D721Med (cell line): ENCODE measurements at regions not wholly inside any gene's neighbourhood (a gene's known extent, or its start where the extent isn't known, plus 50 kb on each side); places are given as distances from the start of the nearest gene placed in this dataset.
A peak's percentile ranks its signal among the peaks of the same experiment; 100 is the strongest.
"Not testable (repeated sequence)": the region's sequence is repeated elsewhere in the genome, so short reads cannot be mapped to it uniquely, and the experiment has no call there.

ENCODE experiments used
- DNase-seq: peaks from one replicate; pipeline ENCODE4 v3.0.0; 2011; ENCODE audit warnings: low spot score; ENCODE audit not compliant: insufficient read length
- FAIRE-seq: peaks from 2 replicates; lab custom pipeline; 2011; peaks lifted over from hg19 to GRCh38; lab: Jason Lieb, UNC
- TF ChIP-seq, protein P1 (sequence below): IDR thresholded peaks from 2 replicates; pipeline ENCODE4 v1.5.1; 2012; ENCODE audit warnings: mild to moderate bottlenecking, control low read depth; ENCODE audit not compliant: insufficient read depth; ENCODE audit errors: missing control alignments

DNA sequence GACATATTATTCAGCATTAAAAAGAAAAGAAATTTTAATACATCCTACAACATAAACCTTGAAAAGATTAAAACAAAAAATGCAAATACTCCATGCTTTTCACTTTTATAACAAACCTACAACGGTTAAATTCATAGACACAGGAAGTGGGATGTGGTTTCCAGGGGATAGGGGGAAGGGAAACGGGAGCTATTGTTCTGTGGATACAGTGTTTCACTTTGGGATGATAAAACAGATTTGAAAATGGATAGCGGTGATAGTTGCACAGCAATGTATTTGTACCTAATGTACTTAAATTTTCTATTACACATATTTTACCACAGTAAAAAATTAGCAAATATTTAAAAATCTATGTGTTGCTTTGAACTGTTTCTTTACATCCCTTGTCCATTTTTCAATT is 368.0 kb downstream of the CDY2B start:
- FAIRE-seq = not testable (repeated sequence)

DNA sequence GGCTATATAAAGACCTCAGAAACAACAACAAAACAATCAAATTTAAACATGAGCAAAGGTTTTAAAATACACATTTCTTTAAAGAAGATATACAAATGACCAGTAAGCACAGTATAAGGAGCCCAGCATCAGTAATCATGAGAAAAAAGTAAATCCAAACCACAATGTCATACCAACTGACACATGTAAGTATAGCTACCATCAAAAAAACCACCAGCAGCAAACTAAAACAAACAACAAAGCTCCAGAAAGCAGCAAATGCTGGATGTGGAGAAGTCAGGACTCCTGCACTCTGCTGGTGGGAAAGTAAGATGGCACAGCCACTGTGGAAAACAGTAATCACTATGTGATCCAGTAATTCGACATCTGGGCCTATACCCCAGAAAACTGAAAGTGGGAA is 368.5 kb downstream of the CDY2B start:
- not testable (repeated sequence) for DNase-seq, FAIRE-seq

More for the DNA sequence above, 368.0 kb downstream of the CDY2B start:
- not testable (repeated sequence) for DNase-seq

DNA sequence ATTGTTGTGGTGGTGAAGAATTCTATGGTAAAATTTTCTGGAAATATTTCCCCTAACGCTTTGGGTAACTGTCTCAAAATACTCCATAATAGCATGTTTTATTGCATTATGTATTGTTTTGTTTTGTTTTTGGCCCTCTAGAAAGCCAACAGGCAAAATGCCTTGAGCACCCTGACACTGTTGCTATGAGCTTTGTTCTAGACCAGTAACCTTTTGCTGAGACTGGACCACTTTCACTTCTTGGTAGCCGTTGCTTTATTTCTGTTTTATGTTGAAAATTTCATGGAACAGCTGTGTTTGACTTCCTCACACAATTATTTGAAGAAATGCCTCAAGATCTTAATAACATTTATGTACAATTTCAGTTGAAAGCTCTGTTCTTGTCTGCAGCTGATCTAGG is 374.2 kb downstream of the CDY2B start:
- FAIRE-seq, DNase-seq: not testable (repeated sequence)

DNA sequence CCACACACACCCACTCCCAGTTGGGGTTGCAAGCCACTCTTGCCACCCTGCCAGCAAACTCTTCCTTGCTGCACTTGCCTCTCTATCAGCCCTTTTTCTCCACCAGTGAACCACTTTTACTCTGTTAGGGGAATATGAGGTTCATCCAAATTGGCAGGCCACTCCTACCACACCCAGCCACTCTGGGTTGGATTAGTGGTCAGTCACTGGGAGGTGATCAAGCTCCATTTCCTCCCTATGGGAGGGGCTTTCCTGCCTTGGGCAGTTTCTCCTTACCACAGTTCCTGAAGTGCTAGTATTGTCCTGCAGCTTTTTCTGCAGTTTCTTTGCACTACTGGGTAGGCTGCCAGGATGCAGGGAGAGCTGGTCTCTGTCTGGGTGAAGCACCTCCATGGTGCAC is 395.3 kb downstream of the CDY2B start:
- not testable (repeated sequence) for DNase-seq, FAIRE-seq

DNA sequence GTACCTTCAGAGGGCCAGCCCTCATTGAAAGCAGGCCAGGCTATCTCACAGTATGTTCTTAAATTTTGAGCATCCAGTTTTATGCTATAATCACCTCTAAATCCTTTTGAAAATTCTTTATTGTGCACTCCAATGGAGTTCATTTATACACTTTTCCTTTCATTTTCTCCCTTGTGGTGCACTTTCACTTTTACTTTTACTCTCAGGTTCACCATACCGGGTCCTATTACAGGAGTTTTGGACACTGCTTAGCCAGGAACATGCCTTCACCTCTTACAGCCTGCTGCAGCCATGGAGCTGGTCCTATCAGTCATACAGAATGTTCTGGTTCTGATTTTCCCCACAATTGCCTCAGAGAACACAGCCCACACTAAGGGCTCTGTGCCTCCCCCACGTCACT is 395.9 kb downstream of the CDY2B start:
- not testable (repeated sequence) for FAIRE-seq, DNase-seq

DNA sequence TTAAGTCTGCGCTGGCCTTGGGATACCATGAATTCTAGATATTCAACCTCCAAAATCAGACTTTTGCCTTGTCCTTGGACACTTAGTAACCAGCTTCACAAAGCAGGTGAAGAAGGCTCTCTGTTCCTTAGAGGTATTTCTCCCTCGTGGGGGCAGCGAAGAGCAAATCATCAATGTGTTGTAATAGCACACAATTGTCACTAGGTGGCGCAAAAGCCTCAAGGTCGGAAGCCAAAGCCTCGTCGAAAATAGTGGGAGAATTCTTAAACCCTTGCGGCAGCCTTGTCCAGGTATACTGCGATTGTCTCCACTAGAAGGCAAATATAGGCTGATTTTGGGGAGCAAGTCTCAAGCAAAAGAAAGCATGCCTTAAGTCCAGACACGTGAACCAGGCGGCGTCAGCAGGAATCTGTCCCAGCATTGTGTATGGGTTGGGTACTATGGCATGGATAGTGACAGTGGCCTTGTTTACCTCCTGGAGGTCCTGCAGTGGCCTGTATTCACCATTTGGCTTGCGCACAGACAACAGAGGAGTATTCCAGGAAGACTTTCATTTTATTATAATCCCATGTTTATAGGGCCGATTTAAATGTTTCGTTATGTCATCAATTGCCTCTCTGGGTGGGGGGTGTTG is 398.5 kb downstream of the CDY2B start:
- not testable (repeated sequence) for DNase-seq, FAIRE-seq

DNA sequence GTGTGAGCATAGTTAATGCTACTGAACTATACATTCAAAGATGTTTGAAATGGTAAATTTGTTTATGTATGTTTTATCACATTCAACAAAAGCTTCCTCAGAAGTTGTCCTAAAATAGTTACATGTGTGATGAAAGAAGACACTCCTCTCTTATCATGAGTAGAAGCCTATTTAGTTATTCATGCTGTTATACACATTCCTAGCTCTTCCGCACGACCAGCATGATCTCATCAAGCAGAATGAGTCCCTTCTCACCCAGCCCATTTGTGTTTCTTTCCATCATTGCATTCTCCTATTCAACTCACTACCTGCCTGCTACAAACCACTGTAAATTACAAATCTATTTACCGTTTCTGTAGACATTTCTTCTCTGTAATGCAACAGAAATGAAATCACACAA is 408.0 kb downstream of the CDY2B start:
- DNase-seq, FAIRE-seq: not testable (repeated sequence)

DNA sequence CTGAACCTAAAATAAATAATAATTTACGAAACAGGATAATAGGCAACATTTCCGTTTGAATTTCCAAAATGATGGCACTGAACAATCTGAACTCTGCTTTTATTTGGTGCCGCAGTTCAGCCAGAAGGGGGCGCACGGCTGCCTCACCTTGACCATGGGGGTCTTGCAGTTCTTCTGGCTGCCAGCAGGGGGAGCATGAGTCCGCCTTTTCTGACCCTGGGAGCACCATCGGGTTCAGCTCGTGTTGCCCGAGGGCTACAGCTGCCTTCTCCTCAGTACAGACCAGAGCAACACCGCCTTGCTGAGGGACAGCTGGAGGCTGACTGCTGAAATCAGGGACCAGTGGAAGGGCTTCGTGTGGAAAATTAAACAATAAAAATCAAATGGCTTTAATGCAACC is 420.3 kb downstream of the CDY2B start:
- DNase-seq, FAIRE-seq: not testable (repeated sequence)

DNA sequence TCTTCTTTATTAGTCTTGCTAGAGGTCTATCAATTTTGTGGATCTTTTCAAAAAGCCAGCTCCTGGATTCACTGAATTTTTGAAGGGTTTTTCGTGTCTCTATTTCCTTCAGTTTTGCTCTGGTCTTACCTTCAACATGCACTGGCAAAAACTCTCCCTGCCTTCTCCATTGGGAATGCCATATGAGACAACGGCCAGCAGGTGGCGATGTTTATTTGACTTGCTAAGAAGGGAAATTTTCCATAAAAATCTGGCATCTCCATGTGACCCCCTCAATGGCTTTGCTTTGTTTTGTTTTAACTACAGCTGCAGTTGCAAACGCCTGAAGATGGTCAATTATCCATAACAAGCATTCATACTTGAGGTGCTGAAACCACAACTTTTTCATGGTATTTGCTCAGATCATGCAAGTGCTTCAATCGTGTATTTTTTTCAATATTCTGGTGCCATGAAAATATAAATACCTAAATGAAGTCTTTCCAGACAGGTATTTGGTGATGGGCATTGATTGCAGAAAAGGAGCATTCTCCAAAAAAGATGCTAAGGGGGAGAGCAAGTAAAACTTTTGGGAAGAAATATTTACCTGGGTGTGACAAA is 449.4 kb downstream of the CDY2B start:
- TF ChIP-seq, protein P1, sequence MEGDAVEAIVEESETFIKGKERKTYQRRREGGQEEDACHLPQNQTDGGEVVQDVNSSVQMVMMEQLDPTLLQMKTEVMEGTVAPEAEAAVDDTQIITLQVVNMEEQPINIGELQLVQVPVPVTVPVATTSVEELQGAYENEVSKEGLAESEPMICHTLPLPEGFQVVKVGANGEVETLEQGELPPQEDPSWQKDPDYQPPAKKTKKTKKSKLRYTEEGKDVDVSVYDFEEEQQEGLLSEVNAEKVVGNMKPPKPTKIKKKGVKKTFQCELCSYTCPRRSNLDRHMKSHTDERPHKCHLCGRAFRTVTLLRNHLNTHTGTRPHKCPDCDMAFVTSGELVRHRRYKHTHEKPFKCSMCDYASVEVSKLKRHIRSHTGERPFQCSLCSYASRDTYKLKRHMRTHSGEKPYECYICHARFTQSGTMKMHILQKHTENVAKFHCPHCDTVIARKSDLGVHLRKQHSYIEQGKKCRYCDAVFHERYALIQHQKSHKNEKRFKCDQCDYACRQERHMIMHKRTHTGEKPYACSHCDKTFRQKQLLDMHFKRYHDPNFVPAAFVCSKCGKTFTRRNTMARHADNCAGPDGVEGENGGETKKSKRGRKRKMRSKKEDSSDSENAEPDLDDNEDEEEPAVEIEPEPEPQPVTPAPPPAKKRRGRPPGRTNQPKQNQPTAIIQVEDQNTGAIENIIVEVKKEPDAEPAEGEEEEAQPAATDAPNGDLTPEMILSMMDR = peak; percentile 31
- DNase-seq (no peak), FAIRE-seq (no peak)

DNA sequence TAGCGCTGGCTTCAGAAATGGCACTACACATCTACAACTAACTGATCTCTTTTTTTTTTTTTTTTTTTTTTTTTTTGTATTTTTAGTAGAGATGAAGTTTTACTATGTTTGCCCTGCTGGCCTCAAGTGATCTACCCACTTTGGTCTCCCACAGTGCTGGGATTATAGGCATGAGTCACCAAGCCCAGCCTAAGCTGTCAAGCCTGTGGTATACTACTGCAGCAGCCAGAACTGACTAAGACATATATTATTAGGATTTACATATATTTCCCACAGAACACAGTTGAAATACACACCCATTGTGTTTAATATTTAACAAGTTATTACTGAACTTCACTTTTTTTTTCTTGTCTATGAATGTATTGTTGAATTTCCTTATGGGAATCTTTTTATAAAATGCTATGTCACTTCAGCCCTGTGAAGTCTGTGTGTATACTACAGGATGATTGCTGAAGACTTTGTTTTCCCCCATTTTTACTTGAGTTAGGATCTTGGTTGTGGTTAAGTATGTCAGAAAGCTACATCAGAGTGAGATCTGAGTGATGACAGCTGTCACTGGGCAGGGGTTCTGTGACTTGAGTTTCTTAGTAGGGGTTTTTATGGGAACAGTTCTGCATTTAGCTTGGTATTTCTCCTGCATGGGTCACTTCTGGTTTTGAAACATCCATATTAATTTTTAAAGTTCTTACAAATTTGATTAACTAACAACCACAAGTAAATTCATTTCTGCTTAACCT is 481.5 kb downstream of the CDY2B start:
- no peak for FAIRE-seq
- TF ChIP-seq, protein P1 = no peak

DNA sequence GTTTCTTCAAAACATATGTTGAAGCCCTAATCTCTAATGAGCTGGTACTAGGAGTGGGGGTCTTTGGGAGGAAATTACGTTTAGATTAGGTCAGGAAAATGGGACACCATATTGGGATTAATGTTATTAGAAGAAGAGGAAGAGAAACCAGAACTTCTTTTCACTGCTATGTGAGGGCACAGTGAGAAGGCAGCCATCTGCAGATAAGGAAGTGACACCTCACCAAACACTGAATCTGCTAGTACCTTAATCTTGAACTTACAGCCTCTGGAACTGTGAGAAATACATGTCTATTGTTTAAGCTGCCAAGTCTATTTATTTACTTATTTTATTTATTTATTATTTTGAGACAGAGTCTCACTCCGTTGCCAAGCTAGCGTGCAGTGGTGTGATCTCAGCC is 482.4 kb downstream of the CDY2B start:
- DNase-seq (no peak), FAIRE-seq (no peak)
- TF ChIP-seq, protein P1 = no peak

More for the DNA sequence above, 481.5 kb downstream of the CDY2B start:
- no peak for DNase-seq
